ENCODE measurements at regions not wholly inside any gene's neighbourhood (a gene's known extent, or its start where the extent isn't known, plus 50 kb on each side); places are given as distances from the start of the nearest gene placed in this dataset.

- Histone ChIP-seq H3K9me3 (ENCODE audit: insufficient read depth, low read length) (no peaks in the 10 kb centered on the region), H3K36me3 (ENCODE audit: insufficient read depth, insufficient read length, low read length) (no peaks in the 10 kb centered on the region), H3K4me1 (ENCODE audit: insufficient read depth, insufficient read length) (no peaks in the 10 kb centered on the region), H3K9ac (ENCODE audit: insufficient read length, low read depth) (no peak overlapping the region), H3K4me3 (ENCODE audit: insufficient read length, low read depth) (no peak overlapping the region), H3K27me3 (ENCODE audit: insufficient read depth, insufficient read length) (no peaks in the 10 kb centered on the region)
- DNase-seq (ENCODE audit: low read depth, low spot score): no peak
- TF ChIP-seq SUZ12 (IDR thresholded peaks at IDR 0.05; ENCODE audit: extremely low read depth, insufficient read depth, insufficient read length) (no peak), ZNF274 (IDR thresholded peaks at IDR 0.05; ENCODE audit: low read depth, low read length) (no peak), YY1 (IDR thresholded peaks at IDR 0.05; ENCODE audit: insufficient read depth, insufficient read length) (no peak)
Observed at GRCh38 chr5:62256161-62257019, 49.6 kb upstream of the KIF2A start.

Measured in NT2/D1 (cell line).